GM18873 (cell line): ENCODE measurements at regions not wholly inside any gene's neighbourhood (a gene's known extent, or its start where the extent isn't known, plus 50 kb on each side); places are given as distances from the start of the nearest gene placed in this dataset.

Experiments used
- ATAC-seq: cut with Tn5 transposase; IDR thresholded peaks from one replicate; pipeline ENCODE4 v1.9.1; 2021; ENCODE audit warnings: mild to moderate bottlenecking, moderate library complexity, moderate number of reproducible peaks; ENCODE audit not compliant: unreplicated experiment, low FRiP score

- no peak for ATAC-seq
These were observed 309.2 kb downstream of the FGFR2 start for GRCh38 chr10:121288864-121289661.

GRCh38 chr10:121289800-121290199, 308.4 kb downstream of the FGFR2 start:
- ATAC-seq, result no peak

- ATAC-seq, result no peak
These were observed 307.6 kb downstream of the FGFR2 start for GRCh38 chr10:121290674-121291073.

- no peak for ATAC-seq
These were observed 306.9 kb downstream of the FGFR2 start for GRCh38 chr10:121291376-121291775.

GRCh38 chr10:121291823-121292222, 306.4 kb downstream of the FGFR2 start:
- ATAC-seq, result no peak

- no peak for ATAC-seq
These were observed 305.9 kb downstream of the FGFR2 start for GRCh38 chr10:121292321-121292720.

GRCh38 chr10:121293110-121293509, 305.1 kb downstream of the FGFR2 start:
- no peak for ATAC-seq

GRCh38 chr10:121294630-121295029, 303.6 kb downstream of the FGFR2 start:
- ATAC-seq, result no peak

- ATAC-seq, result no peak
These were observed 301.9 kb downstream of the FGFR2 start for GRCh38 chr10:121296378-121296777.

GRCh38 chr10:121296881-121297585, 301.2 kb downstream of the FGFR2 start:
- ATAC-seq, result no peak

- ATAC-seq, result no peak
These were observed 297.5 kb downstream of the FGFR2 start for GRCh38 chr10:121300723-121301122.

- no peak for ATAC-seq
These were observed 295.6 kb downstream of the FGFR2 start for GRCh38 chr10:121302541-121303180.

GRCh38 chr10:121303287-121303890, 294.9 kb downstream of the FGFR2 start:
- ATAC-seq, result no peak

- no peak for ATAC-seq
These were observed 293.2 kb downstream of the FGFR2 start for GRCh38 chr10:121305066-121305465.

- no peak for ATAC-seq
These were observed 292.0 kb downstream of the FGFR2 start for GRCh38 chr10:121306159-121306673.

- ATAC-seq, result no peak
These were observed 290.7 kb downstream of the FGFR2 start for GRCh38 chr10:121307411-121307980.

GRCh38 chr10:121308020-121308419, 290.2 kb downstream of the FGFR2 start:
- ATAC-seq, result no peak

- no peak for ATAC-seq
These were observed 289.1 kb downstream of the FGFR2 start for GRCh38 chr10:121309164-121309563.

GRCh38 chr10:121310151-121310711, 288.0 kb downstream of the FGFR2 start:
- ATAC-seq, result no peak

- ATAC-seq, result no peak
These were observed 286.3 kb downstream of the FGFR2 start for GRCh38 chr10:121311812-121312443.
